Upper lobe of right lung (tissue), 1 donor: ENCODE measurements at regions not wholly inside any gene's neighbourhood (a gene's known extent, or its start where the extent isn't known, plus 50 kb on each side); places are given as distances from the start of the nearest gene placed in this dataset.

Experiments used
- ATAC-seq: fragments of 200-7000 bp; cut with Tn5 transposase; one replicate; pipeline ENCODE4 v1.9.1; 2020; ENCODE audit warnings: mild to moderate bottlenecking, moderate library complexity
- DNase-seq: peaks from one replicate; pipeline ENCODE4 v3.0.0-alpha.2; 2020
- H3K27ac ChIP-seq: fragments of 200-600 bp; one replicate; pipeline ENCODE4 v1.8.0; 2022
- H3K27me3 ChIP-seq: fragments of 200-600 bp; one replicate; pipeline ENCODE4 v1.8.0; 2022; ENCODE audit warnings: mild to moderate bottlenecking
- H3K36me3 ChIP-seq: fragments of 200-600 bp; one replicate; pipeline ENCODE4 v1.8.0; 2022
- H3K4me1 ChIP-seq: fragments of 200-600 bp; one replicate; pipeline ENCODE4 v1.8.0; 2022
- H3K4me3 ChIP-seq: fragments of 200-600 bp; one replicate; pipeline ENCODE4 v1.8.0; 2022; ENCODE audit warnings: mild to moderate bottlenecking
- H3K9me3 ChIP-seq: fragments of 200-600 bp; one replicate; pipeline ENCODE4 v1.8.0; 2022
- intact Hi-C: fragments of 100-400 bp; cut with DNase I; formaldehyde crosslinking; loops from one replicate; pipeline ENCODE4 v1.11.0; 2022
- TF ChIP-seq, protein P1 (sequence below): fragments of 200-600 bp; IDR thresholded peaks from one replicate; pipeline ENCODE4 v1.8.0; 2022; ENCODE audit warnings: antibody characterized with exemption
- donor health status: DM: no; HTN: yes; CAD: no; lungs with severe emphysema.

DNA sequence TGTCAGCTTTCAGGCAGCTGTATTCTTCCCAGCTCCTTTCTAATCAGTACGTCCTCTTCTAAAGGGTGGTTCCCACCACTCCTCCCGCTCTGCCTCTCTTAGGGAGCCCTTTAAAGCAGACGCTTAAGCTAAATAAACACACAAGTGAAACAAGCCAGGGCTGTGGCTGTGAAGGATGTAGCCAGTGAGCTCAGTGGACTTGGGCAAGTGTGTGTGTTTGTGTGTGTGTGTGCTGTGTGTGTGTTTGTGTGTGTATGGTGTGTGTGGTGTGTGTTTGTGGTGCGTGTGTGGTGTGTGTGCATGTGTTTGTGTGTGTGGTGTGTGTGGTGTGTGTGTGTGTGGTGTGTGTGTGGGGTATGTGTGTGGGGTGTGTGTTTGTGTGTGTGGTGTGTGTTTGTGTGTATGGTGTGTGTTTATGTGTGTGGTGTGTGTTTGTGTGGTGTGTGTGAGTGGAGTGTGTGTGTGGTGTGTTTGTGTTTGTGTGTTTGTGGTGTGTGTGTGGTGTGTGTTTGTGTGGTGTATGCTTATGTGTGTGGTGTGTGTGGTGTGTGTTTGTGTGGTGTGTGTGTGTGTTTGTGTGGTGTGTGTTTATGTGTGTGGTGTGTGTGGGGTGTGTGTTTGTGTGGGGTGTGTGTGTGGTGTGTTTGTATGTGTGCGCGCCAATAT, 283.3 kb downstream of the PTTG2 start:
- H3K27ac ChIP-seq = no peak overlapping the region
- peak; percentile 78 for ATAC-seq
- TF ChIP-seq, protein P1, sequence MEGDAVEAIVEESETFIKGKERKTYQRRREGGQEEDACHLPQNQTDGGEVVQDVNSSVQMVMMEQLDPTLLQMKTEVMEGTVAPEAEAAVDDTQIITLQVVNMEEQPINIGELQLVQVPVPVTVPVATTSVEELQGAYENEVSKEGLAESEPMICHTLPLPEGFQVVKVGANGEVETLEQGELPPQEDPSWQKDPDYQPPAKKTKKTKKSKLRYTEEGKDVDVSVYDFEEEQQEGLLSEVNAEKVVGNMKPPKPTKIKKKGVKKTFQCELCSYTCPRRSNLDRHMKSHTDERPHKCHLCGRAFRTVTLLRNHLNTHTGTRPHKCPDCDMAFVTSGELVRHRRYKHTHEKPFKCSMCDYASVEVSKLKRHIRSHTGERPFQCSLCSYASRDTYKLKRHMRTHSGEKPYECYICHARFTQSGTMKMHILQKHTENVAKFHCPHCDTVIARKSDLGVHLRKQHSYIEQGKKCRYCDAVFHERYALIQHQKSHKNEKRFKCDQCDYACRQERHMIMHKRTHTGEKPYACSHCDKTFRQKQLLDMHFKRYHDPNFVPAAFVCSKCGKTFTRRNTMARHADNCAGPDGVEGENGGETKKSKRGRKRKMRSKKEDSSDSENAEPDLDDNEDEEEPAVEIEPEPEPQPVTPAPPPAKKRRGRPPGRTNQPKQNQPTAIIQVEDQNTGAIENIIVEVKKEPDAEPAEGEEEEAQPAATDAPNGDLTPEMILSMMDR = no peak
- no peaks in the 10 kb centered on the region for H3K36me3 ChIP-seq
- no peak overlapping the region for H3K4me3 ChIP-seq
- no peaks in the 10 kb centered on the region for H3K9me3 ChIP-seq
- DNase-seq = no peak
- intact Hi-C loops = no loop called here
- no peaks in the 10 kb centered on the region for H3K4me1 ChIP-seq
- H3K27me3 ChIP-seq = no peaks in the 10 kb centered on the region

DNA sequence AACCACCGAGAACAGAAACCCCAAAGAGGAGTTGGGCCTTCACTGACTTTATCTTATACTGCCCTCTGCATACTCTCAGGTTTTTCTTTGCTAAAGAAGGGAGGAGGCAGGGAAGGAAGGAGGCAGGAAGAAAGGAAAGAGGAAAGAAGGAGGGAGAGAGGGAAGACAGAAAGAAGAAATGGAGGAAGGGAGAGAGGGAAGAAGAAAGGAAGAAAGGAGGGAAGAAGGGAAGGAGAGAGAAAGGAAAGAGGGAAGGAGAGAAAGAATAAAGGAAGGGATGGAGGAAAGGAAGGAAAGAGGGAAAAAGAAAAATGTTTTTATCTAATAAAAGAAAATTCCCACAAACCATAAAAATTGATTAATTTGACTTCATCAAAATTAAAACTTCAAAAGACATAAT, 294.6 kb downstream of the PTTG2 start:
- intact Hi-C loops = no loop called here
- no peaks in the 10 kb centered on the region for H3K36me3 ChIP-seq
- H3K9me3 ChIP-seq = peaks cover 5% of the 10 kb centered on the region
- H3K4me1 ChIP-seq = no peaks in the 10 kb centered on the region
- no peak overlapping the region for H3K27ac ChIP-seq
- TF ChIP-seq, protein P1 = no peak
- H3K4me3 ChIP-seq = no peak overlapping the region
- H3K27me3 ChIP-seq = no peaks in the 10 kb centered on the region
- DNase-seq (no peak), ATAC-seq (no peak)

DNA sequence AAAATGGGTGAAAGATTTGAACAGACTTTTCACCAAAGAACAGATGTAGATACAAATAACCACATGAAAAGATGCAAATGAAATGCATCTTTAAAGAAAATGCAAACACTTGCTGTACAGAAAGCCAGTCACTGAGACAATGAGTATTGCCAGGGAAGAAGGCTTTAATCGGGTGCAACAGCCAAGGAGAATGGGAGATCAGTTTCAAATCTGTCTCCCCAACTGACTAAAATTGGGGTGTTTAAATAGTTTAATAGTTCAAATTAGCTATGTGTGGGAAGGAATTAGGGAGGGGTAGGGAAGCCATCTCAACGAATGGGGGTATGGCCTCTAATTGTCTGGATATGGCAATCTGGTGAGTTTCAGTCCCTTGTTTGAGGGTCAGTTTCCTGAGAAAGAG, 295.4 kb downstream of the PTTG2 start:
- Histone ChIP-seq H3K4me3 (no peak overlapping the region), H3K9me3 (peaks cover 5% of the 10 kb centered on the region), H3K27me3 (no peaks in the 10 kb centered on the region), H3K27ac (no peak overlapping the region), H3K4me1 (no peaks in the 10 kb centered on the region), H3K36me3 (no peaks in the 10 kb centered on the region)
- TF ChIP-seq, protein P1 = no peak
- intact Hi-C loops = no loop called here
- ATAC-seq = no peak
- no peak for DNase-seq

DNA sequence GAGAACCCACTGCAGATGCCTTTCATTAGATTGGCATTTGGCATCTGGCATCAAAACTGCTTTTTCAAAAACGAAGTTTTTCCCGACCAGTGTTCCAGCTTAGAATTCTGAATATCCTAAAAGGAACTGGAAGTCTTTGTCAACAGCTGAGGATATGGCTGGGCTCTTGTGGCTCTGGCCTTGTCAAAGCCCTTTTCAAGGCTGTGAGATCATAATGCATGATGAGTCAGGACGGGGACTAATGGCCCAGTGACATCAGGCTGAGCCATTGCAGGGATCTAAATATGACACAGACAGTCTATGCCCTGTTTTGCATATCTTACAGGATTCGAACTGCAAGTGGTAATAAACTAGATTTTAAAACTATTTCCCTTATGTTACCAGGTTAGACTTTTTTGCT, 306.4 kb downstream of the PTTG2 start:
- DNase-seq (no peak), ATAC-seq (no peak)
- H3K4me1 ChIP-seq = no peaks in the 10 kb centered on the region
- no peaks in the 10 kb centered on the region for H3K36me3 ChIP-seq
- no peaks in the 10 kb centered on the region for H3K27me3 ChIP-seq
- H3K4me3 ChIP-seq = no peak overlapping the region
- H3K9me3 ChIP-seq = no peaks in the 10 kb centered on the region
- intact Hi-C loops = no loop called here
- H3K27ac ChIP-seq = no peak overlapping the region
- TF ChIP-seq, protein P1 = no peak

DNA sequence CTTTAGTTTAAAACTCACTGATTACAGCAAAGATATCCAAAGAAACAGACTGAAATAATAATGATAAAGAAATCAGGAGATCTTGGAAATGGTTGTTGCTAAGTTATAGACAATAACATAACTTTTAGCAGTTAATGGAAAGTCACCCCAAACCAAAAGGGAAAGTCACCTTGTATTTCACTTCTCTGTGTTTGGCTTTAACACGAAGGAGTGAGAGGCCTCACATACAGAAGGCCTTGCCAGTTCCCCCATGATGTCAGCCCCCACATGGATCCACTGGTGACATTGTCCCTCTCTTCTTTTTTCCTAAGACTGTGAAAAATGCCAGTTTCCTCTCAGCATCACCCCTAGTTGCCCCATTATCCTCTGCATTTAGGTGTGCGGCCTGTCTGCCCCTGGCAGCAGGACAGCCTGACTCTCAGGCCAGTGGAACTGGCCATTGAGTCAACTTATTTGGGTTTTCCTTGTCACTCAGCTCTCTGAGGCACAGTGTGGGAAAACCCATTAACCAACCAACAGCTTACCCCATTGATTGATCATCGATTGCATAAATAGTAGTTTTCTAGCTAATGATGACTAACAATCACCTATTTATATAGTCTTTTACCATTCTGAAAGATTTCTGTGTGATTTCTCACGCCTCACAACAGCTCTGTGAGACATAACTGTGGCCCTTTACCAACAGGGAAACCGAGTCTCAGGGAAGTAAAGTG, 308.1 kb downstream of the PTTG2 start:
- Histone ChIP-seq H3K36me3 (no peaks in the 10 kb centered on the region), H3K27me3 (no peaks in the 10 kb centered on the region), H3K27ac (no peak overlapping the region), H3K4me1 (no peaks in the 10 kb centered on the region), H3K9me3 (no peaks in the 10 kb centered on the region), H3K4me3 (no peak overlapping the region)
- TF ChIP-seq, protein P1 = no peak
- ATAC-seq (no peak), DNase-seq (no peak)
- intact Hi-C loops = no loop called here
